Coronary artery (tissue), 2 donors: ENCODE measurements at regions not wholly inside any gene's neighbourhood (a gene's known extent, or its start where the extent isn't known, plus 50 kb on each side); places are given as distances from the start of the nearest gene placed in this dataset.
"Not testable (repeated sequence)": the region's sequence is repeated elsewhere in the genome, so short reads cannot be mapped to it uniquely, and the experiment has no call there.

ENCODE experiments used
- DNase-seq: peaks from one replicate; pipeline ENCODE4 v3.0.0-alpha.2; 2017; ENCODE audit warnings: low spot score
- H3K27ac ChIP-seq, 2 donors: fragments of 200-600 bp; sonication (generic); one replicate each; pipeline ENCODE4 v1.5.1; 2016 to 2019
- H3K4me3 ChIP-seq: fragments of 200-600 bp; sonication (generic); 2 replicates; pipeline ENCODE4 v1.5.1; 2016; ENCODE audit warnings: mild to moderate bottlenecking, moderate library complexity
- CTCF ChIP-seq: fragments of 200-600 bp; sonication (generic); IDR thresholded peaks from one replicate; pipeline ENCODE4 v1.5.1; 2019; ENCODE audit warnings: antibody characterized with exemption

DNA sequence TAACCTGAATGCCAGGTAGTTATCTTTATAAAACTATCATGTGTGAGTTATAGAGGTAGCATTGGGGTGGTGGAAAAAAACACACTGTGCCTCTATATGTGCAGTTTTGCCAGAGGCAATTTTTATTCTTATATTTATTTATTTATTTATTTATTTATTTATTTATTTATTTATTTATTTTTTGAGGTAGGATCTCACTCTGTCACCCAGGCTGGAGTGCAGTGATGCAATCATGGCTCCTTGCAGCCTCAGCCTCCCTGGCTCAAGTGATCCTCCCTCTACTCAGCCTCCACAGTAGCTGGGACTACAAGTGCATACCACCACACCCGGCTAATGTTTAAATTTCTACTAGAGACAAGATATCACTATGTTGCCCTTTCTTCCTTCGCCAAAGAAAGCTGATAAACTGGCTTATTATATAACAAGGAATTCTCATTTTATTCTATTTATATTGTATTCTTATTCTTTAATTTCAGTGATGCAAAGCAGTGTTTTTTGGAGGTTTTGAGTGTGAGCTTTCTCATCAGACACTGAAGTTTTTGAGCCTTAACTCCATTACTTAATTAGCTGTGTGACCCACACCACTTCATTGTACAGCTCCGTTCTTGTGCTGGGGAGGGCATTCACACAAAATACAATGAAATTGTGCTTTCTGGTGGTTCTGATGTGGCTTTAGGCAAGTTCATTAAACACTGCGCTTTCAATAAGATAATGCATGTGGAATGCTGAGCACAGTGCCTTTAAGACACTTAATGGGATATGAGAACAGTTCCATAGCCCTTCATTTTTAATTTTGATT lies 102.9 kb upstream of the TPTE start:
- DNase-seq, H3K27ac ChIP-seq, H3K4me3 ChIP-seq: not testable (repeated sequence)

DNA sequence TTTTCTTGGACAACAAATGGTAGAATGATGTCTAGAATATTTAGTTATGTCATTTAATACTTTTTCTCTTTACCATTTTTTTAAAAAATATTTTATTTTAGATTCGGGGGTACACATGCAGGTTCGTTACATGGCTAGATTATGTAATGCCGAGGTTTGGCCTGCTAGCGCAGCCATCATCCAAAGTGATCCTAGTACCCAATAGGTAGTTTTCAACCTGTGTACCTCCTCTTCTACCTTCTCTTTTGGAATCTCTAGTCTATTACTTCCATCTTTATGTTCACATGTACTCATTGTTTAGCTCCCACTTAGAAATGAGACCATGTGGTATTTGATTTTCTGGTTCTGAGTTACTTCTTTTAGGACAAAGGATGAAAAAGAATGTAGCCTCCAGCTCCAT lies 100.2 kb upstream of the TPTE start:
- DNase-seq, H3K27ac ChIP-seq, H3K4me3 ChIP-seq: not testable (repeated sequence)

DNA sequence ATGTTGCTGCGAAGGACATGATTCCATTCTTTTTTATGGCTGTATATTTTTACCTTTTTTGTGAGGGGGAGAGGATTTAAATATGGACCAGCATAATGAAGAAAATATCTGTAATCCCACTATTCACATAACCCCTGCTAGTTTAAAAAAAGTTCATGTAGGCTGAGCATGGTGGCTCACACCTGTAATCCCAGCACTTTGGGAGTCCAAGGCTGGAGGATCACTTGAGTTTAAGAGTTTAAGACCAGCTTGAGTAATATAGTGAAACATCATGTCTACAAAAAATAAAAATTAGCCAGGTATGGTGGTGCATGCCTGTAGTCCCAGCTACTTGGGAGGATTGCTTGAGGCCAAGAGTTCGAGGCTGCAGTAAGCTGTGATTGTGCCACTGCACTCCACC lies 99.8 kb upstream of the TPTE start:
- H3K4me3 ChIP-seq, H3K27ac ChIP-seq: not testable (repeated sequence)

GRCh38 chr21:10424097-10424886 lies 97.1 kb upstream of the TPTE start:
- H3K27ac ChIP-seq, H3K4me3 ChIP-seq, DNase-seq: not testable (repeated sequence)

More for the DNA sequence above, 99.8 kb upstream of the TPTE start:
- DNase-seq = not testable (repeated sequence)

GRCh38 chr21:10424887-10425145 lies 96.6 kb upstream of the TPTE start:
- DNase-seq, H3K27ac ChIP-seq, H3K4me3 ChIP-seq: not testable (repeated sequence)

GRCh38 chr21:10425856-10426255 lies 95.5 kb upstream of the TPTE start:
- DNase-seq = no peak
- no peak for TF ChIP-seq CTCF
- H3K4me3 ChIP-seq = no peak overlapping the region
- H3K27ac ChIP-seq = no peak overlapping the region

- not testable (repeated sequence) for H3K4me3 ChIP-seq, H3K27ac ChIP-seq
- DNase-seq = peak; percentile 83
These were observed 94.6 kb upstream of the TPTE start for GRCh38 chr21:10426812-10427211.

DNA sequence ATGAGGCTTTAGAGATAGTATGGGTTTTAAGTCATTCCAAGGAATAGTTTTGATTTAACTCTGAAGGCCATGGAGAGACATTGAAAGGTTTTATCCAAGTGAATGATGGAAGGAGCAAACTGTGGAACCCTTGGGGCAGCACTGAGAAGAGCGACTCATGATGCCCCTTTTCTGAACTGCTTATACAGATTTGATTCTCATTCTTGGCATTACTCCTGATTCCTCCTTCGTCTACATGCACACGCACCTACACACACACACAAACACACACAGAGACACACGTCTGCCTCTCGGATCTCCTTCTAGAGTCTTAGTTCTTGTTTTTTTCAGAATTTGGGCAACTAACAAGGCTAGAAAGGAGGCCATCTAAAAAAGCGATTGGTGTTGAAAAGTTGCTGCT lies 94.1 kb upstream of the TPTE start:
- DNase-seq, H3K27ac ChIP-seq, H3K4me3 ChIP-seq: not testable (repeated sequence)

DNA sequence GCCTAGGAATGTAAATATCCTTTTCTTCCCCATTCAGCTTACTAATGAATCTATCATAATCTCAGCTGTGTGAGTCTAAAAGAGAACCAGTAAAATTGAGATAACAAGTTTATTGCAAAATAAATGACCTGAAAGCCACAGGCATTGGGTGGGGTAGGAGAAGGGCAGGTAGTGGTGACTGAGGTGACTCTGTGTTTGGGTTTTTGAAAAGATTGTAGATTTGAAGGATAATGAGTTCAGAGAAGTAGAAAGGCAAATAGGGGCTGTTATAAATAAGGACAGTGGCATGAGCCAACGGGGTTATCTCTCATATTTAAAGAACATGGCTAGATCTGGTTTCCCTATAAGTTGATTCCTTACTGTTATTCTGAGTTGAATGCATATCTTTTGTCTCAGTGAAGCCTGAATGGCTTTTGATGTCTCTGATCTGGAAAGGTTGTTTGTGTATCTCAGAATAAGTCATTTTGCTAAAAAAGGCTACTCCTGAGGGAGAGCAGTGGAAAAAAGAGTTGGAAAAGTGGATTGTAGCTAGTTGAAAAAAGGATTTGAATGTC lies 92.3 kb upstream of the TPTE start:
- H3K4me3 ChIP-seq, DNase-seq: not testable (repeated sequence)

GRCh38 chr21:10430005-10430404 lies 91.4 kb upstream of the TPTE start:
- DNase-seq = no peak
- TF ChIP-seq CTCF = no peak
- Histone ChIP-seq H3K27ac (no peak overlapping the region), H3K4me3 (no peak overlapping the region)

More for the DNA sequence above, 92.3 kb upstream of the TPTE start:
- not testable (repeated sequence) for H3K27ac ChIP-seq

DNA sequence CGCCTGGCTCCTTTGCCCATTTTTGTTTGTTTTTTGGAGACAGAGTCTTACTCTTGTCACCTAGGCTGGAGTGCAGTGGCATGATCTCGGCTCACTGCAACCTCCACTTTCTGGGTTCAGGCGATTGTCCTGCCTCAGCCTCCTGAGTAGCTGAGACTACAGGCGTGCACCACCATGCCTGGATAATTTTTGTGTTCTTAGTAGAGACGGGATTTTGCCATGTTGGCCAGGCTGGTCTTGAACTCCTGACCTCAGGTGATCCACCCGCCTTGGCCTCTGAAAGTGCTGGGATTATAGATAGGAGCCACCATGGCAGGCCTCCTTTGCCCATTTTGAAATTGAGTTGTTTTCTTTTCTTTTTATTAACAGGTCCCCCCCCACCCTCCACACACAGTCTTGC lies 89.4 kb upstream of the TPTE start:
- H3K27ac ChIP-seq, H3K4me3 ChIP-seq, DNase-seq: not testable (repeated sequence)

GRCh38 chr21:10432456-10432855 lies 88.9 kb upstream of the TPTE start:
- DNase-seq, H3K27ac ChIP-seq, H3K4me3 ChIP-seq: not testable (repeated sequence)

GRCh38 chr21:10437977-10438376 lies 83.4 kb upstream of the TPTE start:
- DNase-seq, H3K27ac ChIP-seq, H3K4me3 ChIP-seq: not testable (repeated sequence)

DNA sequence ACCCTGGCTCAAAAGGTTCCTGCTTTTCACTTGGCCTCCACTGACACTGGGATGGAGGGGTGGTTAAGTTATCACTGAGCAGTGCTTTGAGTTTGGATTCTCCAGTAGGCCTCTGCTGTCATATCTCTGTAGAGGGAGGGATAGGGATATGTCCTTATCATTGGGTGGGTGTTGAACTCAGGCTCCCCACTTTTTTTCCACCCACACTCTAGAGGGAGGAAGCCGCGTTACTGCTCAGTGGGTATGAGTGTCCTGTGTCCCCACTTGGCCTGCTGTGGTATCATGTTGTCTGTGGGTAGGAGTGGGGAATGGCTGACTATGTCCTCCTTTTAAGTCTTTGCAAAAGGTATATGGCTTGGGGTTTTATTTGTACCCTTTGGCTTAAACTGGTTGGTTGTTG lies 80.7 kb upstream of the TPTE start:
- DNase-seq, H3K27ac ChIP-seq: not testable (repeated sequence)

DNA sequence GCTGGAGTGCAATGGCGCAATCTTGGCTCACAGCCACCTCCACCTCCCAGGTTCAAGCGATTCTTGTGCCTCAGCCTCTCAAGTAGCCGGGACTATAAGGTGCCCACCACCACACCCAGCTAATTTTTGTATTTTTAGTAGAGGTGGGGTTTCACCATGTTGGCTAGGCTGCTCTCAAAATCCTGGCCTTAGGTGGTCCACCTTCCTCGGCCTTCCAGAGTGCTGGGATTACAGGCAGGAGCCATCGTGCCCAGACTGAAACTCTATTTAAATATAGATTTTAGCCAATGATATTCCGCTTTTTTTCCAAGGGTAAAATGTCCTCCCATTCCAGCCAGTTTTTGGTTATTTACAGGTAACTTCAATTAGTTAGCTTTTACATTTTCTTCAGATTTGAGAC lies 79.4 kb upstream of the TPTE start:
- H3K27ac ChIP-seq, DNase-seq, H3K4me3 ChIP-seq: not testable (repeated sequence)

More for the DNA sequence above, 80.7 kb upstream of the TPTE start:
- H3K4me3 ChIP-seq = not testable (repeated sequence)

GRCh38 chr21:10445685-10446084 lies 75.7 kb upstream of the TPTE start:
- not testable (repeated sequence) for H3K4me3 ChIP-seq, H3K27ac ChIP-seq, DNase-seq

DNA sequence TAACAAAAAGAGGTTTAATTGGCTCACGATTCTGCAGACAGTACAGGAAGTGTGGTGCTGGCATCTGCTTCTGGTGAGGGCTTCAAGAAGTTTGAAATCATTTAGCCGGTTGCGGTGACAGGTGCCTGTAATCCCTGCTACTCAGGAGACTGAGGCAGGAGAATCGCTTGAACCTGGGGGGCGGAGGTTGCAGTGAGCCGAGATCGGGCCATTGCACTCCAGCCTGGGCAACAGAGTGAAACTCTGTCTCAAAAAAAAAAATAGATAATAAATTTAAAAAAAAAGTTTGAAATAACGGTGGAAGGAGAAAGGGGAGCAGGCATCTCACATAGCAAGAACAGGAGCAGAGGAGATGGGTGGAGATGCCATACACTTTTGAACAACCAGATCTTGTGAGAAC lies 71.9 kb upstream of the TPTE start:
- not testable (repeated sequence) for DNase-seq, H3K4me3 ChIP-seq, H3K27ac ChIP-seq
